ENCODE measurements at regions not wholly inside any gene's neighbourhood (a gene's known extent, or its start where the extent isn't known, plus 50 kb on each side); places are given as distances from the start of the nearest gene placed in this dataset.

GRCh38 chr3:178233371-178234071 is 302.7 kb upstream of the KCNMB2 start:
- Histone ChIP-seq H3K27me3 (no peaks in the 10 kb centered on the region), H3K4me1 (no peaks in the 10 kb centered on the region), H3K9me3 (no peaks in the 10 kb centered on the region), H3K4me3 (replicated peaks in 1 of 3) (no peak overlapping the region), H3K36me3 (no peaks in the 10 kb centered on the region), H3K27ac (no peak overlapping the region)
- TF ChIP-seq CTCF (IDR thresholded peaks at IDR 0.05), result no peak
- WGBS, 2 donors, result 94% methylated on average over 5 of the region's 5 CpGs
- intact Hi-C loops (cut with DNase I), result no loop called here
- DNase-seq, result no peak

GRCh38 chr3:178236555-178237277 is 299.5 kb upstream of the KCNMB2 start:
- H3K27me3 ChIP-seq, result no peaks in the 10 kb centered on the region
- H3K27ac ChIP-seq, result no peak overlapping the region
- H3K36me3 ChIP-seq, result no peaks in the 10 kb centered on the region
- TF ChIP-seq CTCF (IDR thresholded peaks at IDR 0.05) (no peak), POLR2A (IDR thresholded peaks at IDR 0.05) (no peak)
- 83 to 87% methylated on average over 5 of the region's 5 CpGs for WGBS, 2 donors
- H3K4me3 ChIP-seq (replicated peaks in 1 of 3), result no peak overlapping the region
- intact Hi-C loops (cut with DNase I), result no loop called here
- no peaks in the 10 kb centered on the region for H3K9me3 ChIP-seq
- DNase-seq, result no peak
- H3K4me1 ChIP-seq, result no peaks in the 10 kb centered on the region

GRCh38 chr3:178238179-178238578 is 298.1 kb upstream of the KCNMB2 start:
- Histone ChIP-seq H3K4me3 (replicated peaks in 1 of 3) (no peak overlapping the region), H3K36me3 (no peaks in the 10 kb centered on the region), H3K27me3 (no peaks in the 10 kb centered on the region), H3K4me1 (no peaks in the 10 kb centered on the region), H3K9me3 (no peaks in the 10 kb centered on the region), H3K27ac (no peak overlapping the region)
- no peak for TF ChIP-seq POLR2A (IDR thresholded peaks at IDR 0.05)
- TF ChIP-seq CTCF (IDR thresholded peaks at IDR 0.05), result no peak
- intact Hi-C loops (cut with DNase I), result no loop called here
- no peak for DNase-seq

- H3K4me3 ChIP-seq (replicated peaks in 1 of 3), result no peak overlapping the region
- no peak for DNase-seq
- H3K4me1 ChIP-seq, result no peaks in the 10 kb centered on the region
- TF ChIP-seq POLR2A (IDR thresholded peaks at IDR 0.05) (no peak), CTCF (IDR thresholded peaks at IDR 0.05) (no peak)
- H3K36me3 ChIP-seq, result no peaks in the 10 kb centered on the region
- 78 to 86% methylated on average over 11 of the region's 11 CpGs for WGBS, 2 donors
- H3K9me3 ChIP-seq, result no peaks in the 10 kb centered on the region
- no peak overlapping the region for H3K27ac ChIP-seq
- H3K27me3 ChIP-seq, result no peaks in the 10 kb centered on the region
- intact Hi-C loops (cut with DNase I), result no loop called here
Measured at GRCh38 chr3:178244733-178245709, 291.2 kb upstream of the KCNMB2 start.

Data from thyroid gland (tissue), 4 donors.